K562 (cell line): ENCODE measurements at regions not wholly inside any gene's neighbourhood (a gene's known extent, or its start where the extent isn't known, plus 50 kb on each side); places are given as distances from the start of the nearest gene placed in this dataset.

Experiments used
- DLX4 ChIP-seq: fragments of 250-450 bp; sonication (Bioruptor Pico); IDR thresholded peaks from 2 replicates; pipeline ENCODE4 v1.6.1; 2021; ENCODE audit warnings: mild to moderate bottlenecking
- FOXK1 ChIP-seq: sonication (generic); formaldehyde crosslinking; IDR thresholded peaks from 2 replicates; pipeline ENCODE4 v1.8.0; 2022; ENCODE audit warnings: missing genetic modification reagents, mild to moderate bottlenecking, borderline replicate concordance
- MITF ChIP-seq: IDR thresholded peaks from 2 replicates; pipeline ENCODE4 v1.6.1; 2014; ENCODE audit warnings: antibody characterized with exemption
- NR2C1 ChIP-seq, 2 experiments: fragments of 450-650 bp; IDR thresholded peaks; 2 replicates each; pipeline ENCODE4 v1.6.1; 2017; ENCODE audit warnings: mild to moderate bottlenecking in 2 of 2, antibody characterized with exemption in 1 of 2, inconsistent platforms in 1 of 2, missing compliant biosample characterization in 1 of 2, missing genetic modification characterization in 1 of 2
- ZKSCAN1 ChIP-seq: fragments of 150-350 bp; IDR thresholded peaks from 2 replicates; pipeline ENCODE4 v1.6.1; 2016; ENCODE audit warnings: low read depth, low read length
- TF ChIP-seq, protein P1 (sequence below): fragments of 250-450 bp; sonication (Bioruptor Pico); IDR thresholded peaks from 2 replicates; pipeline ENCODE4 v1.8.0; 2022; ENCODE audit warnings: moderate library complexity, mild to moderate bottlenecking, inconsistent platforms

DNA sequence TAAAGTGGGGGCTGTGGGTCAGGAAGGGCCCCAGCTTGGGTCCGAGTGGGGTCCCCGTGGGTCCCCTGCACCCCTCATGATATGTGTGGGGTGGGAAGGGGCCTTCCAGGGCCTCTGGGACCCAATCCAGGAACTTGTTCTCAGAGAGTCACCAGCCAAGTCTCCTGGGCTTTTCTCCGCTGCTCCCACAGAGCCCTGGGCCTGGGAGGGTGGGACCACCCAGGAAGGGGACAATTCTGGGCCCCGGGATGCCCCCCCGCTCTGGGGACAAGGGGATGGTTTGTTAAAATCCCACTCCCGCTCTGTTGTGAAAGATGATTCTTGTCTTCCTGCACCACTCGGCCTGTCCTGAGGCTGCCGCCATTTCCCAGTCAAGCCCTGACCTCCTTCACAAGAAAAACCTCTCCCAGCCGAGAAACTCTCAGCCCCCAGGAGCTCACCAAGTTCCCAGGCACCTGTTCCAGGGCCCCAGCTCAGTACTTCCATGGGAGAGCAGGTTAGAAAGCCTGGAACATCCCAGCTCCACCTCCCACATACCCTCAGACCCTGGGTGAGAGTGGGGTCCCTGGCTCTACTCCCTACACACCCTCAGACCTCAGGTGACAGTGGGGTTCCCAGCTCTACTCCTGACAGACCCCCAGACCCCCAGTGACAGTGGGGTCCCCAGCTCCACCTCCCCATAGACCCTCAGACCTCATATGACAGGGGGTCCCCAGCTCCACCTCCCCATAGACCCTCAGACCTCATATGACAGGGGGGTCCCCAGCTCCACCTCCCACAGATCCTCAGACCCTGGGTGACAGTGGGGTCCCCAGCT, 75.1 kb downstream of the METRNL start (continued):
- no peak for TF ChIP-seq FOXK1
- TF ChIP-seq, protein P1, sequence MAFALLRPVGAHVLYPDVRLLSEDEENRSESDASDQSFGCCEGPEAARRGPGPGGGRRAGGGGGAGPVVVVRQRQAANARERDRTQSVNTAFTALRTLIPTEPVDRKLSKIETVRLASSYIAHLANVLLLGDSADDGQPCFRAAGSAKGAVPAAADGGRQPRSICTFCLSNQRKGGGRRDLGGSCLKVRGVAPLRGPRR = no peak
- TF ChIP-seq MITF = no peak
- TF ChIP-seq NR2C1 (IDR thresholded peaks at IDR 0.05) = no peak
- no peak for TF ChIP-seq NR2C1 (tag; IDR thresholded peaks at IDR 0.05)
- TF ChIP-seq DLX4 (CRISPR knock-in tag) = no peak
- no peak for TF ChIP-seq ZKSCAN1
